ENCODE measurements at regions not wholly inside any gene's neighbourhood (a gene's known extent, or its start where the extent isn't known, plus 50 kb on each side); places are given as distances from the start of the nearest gene placed in this dataset.

GRCh38 chr5:168163966-168164365 lies 127.5 kb upstream of the WWC1 start (continued):
- TF ChIP-seq CDX4 (CRISPR knock-in tag; IDR thresholded peaks at IDR 0.05; ENCODE audit: borderline replicate concordance) (no peak), JUN (CRISPR knock-in tag; IDR thresholded peaks at IDR 0.05) (no peak), ZNF423 (CRISPR knock-in tag; IDR thresholded peaks at IDR 0.05) (no peak), ATF1 (CRISPR knock-in tag; IDR thresholded peaks at IDR 0.05) (no peak), ZNF396 (CRISPR knock-in tag; IDR thresholded peaks at IDR 0.05; ENCODE audit: borderline replicate concordance) (no peak)
- TF ChIP-seq, protein P1, sequence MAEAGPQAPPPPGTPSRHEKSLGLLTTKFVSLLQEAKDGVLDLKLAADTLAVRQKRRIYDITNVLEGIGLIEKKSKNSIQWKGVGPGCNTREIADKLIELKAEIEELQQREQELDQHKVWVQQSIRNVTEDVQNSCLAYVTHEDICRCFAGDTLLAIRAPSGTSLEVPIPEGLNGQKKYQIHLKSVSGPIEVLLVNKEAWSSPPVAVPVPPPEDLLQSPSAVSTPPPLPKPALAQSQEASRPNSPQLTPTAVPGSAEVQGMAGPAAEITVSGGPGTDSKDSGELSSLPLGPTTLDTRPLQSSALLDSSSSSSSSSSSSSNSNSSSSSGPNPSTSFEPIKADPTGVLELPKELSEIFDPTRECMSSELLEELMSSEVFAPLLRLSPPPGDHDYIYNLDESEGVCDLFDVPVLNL (CRISPR knock-in tag; IDR thresholded peaks at IDR 0.05; ENCODE audit: borderline replicate concordance, low read depth) = no peak
- TF ChIP-seq, protein P2, sequence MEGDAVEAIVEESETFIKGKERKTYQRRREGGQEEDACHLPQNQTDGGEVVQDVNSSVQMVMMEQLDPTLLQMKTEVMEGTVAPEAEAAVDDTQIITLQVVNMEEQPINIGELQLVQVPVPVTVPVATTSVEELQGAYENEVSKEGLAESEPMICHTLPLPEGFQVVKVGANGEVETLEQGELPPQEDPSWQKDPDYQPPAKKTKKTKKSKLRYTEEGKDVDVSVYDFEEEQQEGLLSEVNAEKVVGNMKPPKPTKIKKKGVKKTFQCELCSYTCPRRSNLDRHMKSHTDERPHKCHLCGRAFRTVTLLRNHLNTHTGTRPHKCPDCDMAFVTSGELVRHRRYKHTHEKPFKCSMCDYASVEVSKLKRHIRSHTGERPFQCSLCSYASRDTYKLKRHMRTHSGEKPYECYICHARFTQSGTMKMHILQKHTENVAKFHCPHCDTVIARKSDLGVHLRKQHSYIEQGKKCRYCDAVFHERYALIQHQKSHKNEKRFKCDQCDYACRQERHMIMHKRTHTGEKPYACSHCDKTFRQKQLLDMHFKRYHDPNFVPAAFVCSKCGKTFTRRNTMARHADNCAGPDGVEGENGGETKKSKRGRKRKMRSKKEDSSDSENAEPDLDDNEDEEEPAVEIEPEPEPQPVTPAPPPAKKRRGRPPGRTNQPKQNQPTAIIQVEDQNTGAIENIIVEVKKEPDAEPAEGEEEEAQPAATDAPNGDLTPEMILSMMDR (IDR thresholded peaks at IDR 0.05) = no peak
- TF ChIP-seq, protein P3, sequence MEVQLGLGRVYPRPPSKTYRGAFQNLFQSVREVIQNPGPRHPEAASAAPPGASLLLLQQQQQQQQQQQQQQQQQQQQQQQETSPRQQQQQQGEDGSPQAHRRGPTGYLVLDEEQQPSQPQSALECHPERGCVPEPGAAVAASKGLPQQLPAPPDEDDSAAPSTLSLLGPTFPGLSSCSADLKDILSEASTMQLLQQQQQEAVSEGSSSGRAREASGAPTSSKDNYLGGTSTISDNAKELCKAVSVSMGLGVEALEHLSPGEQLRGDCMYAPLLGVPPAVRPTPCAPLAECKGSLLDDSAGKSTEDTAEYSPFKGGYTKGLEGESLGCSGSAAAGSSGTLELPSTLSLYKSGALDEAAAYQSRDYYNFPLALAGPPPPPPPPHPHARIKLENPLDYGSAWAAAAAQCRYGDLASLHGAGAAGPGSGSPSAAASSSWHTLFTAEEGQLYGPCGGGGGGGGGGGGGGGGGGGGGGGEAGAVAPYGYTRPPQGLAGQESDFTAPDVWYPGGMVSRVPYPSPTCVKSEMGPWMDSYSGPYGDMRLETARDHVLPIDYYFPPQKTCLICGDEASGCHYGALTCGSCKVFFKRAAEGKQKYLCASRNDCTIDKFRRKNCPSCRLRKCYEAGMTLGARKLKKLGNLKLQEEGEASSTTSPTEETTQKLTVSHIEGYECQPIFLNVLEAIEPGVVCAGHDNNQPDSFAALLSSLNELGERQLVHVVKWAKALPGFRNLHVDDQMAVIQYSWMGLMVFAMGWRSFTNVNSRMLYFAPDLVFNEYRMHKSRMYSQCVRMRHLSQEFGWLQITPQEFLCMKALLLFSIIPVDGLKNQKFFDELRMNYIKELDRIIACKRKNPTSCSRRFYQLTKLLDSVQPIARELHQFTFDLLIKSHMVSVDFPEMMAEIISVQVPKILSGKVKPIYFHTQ (CRISPR knock-in tag; IDR thresholded peaks at IDR 0.05) = no peak
- TF ChIP-seq, protein P4, sequence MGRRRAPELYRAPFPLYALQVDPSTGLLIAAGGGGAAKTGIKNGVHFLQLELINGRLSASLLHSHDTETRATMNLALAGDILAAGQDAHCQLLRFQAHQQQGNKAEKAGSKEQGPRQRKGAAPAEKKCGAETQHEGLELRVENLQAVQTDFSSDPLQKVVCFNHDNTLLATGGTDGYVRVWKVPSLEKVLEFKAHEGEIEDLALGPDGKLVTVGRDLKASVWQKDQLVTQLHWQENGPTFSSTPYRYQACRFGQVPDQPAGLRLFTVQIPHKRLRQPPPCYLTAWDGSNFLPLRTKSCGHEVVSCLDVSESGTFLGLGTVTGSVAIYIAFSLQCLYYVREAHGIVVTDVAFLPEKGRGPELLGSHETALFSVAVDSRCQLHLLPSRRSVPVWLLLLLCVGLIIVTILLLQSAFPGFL (CRISPR knock-in tag; IDR thresholded peaks at IDR 0.05; ENCODE audit: borderline replicate concordance) = no peak

DNA sequence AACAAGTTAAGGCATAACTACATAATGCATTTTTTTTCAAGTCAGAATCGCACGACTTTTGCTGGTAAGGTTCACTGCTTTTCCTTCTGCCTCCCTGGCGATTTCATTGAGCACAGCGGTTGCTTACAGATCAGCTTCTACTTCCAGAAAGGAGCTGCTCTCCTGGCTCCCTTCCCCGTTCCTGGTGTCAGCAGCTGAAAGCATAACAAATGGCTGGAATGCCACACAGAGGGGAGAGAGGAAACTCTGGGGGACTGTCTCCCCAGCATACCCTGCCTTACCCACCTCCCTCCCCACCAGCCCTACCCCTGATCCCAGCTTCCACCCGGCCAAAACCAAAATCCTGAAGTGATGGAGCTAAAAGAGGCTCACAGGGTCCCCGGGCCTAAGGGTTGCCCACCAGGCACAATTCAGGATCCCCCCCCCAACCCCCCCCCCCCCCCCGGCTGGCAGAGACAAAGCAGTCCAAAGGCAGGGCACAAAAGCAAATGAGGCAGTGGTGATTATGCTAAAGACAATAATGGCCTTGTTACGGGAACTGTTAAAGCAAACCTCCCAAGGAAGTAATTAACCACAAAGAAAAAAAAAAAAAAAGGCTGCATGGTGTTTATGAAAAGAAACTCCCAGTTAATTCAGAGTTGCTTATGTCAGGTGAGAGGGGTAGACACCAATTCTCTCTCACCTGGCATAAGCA lies 126.1 kb upstream of the WWC1 start:
- H3K27me3 Mint-ChIP-seq (ENCODE audit: low read depth) = no peaks in the 10 kb centered on the region
- peak; percentile 93 for ATAC-seq
- peak; percentile 44 for DNase-seq (ENCODE audit: low spot score)
- peak overlapping the region; percentile 98 for H3K27ac Mint-ChIP-seq
- ChIA-PET POLR2A (interaction anchor here (0.8 kb wide), 1 partner anchor 12 kb away, joined by 3 read pairs; no protein-coding TSS in a partner anchor), CTCF (interaction anchor here (0.7 to 1.0 kb wide), 3 partner anchors 13 to 216 kb away, joined by 3 to 4 read pairs (median 3); no protein-coding TSS in a partner anchor)
- H3K36me3 Mint-ChIP-seq = no peaks in the 10 kb centered on the region
- no peaks in the 10 kb centered on the region for H3K9me3 Mint-ChIP-seq
- H3K4me3 Mint-ChIP-seq = peak overlapping the region; percentile 55
- no peak for TF ChIP-seq KAT7 (CRISPR knock-in tag; IDR thresholded peaks at IDR 0.05; ENCODE audit: borderline replicate concordance)
- TF ChIP-seq FOXK1 (CRISPR knock-in tag; IDR thresholded peaks at IDR 0.05) = 0 out of 2 replicates have a peak, but pooled peaks have one; percentile 39
- peak; percentile 52; the same call in 1 of the 2 replicates for TF ChIP-seq TEAD1 (CRISPR knock-in tag; IDR thresholded peaks at IDR 0.05)
- TF ChIP-seq ETV6 (CRISPR knock-in tag; IDR thresholded peaks at IDR 0.05) = 0 out of 2 replicates have a peak, but pooled peaks have one; percentile 28
- no peak for TF ChIP-seq NR1H2 (CRISPR knock-in tag; IDR thresholded peaks at IDR 0.05)
- H3K4me1 Mint-ChIP-seq = peaks cover 44% of the 10 kb centered on the region

DNA sequence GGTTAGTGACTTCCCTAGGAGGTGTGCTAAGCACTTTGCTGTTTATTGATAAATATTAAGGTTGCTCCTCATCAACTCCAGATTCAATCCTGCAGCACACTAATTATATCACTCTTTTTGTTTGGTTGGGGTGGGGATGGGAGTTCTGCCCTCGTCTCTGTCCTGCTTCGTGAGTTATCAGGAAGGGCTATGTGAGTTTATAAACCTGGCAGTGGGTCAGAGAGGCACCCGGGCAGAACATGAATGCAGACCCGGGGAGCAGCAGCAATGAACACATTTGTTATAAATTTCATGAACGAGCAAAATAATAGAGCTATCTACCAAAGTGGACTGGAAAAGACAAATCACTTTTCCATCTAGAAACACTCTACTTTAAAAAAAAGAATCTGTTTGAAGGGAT lies 125.5 kb upstream of the WWC1 start:
- H3K9me3 Mint-ChIP-seq = no peaks in the 10 kb centered on the region
- H3K36me3 Mint-ChIP-seq = no peaks in the 10 kb centered on the region
- DNase-seq (ENCODE audit: low spot score) (no peak), ATAC-seq (no peak)
- POLR2A ChIA-PET = no interaction called here
- CTCF ChIA-PET = interaction anchor here (0.7 kb wide), 2 partner anchors 29 to 217 kb away, joined by 3 to 4 read pairs; no protein-coding TSS in a partner anchor
- peaks cover 46% of the 10 kb centered on the region for H3K4me1 Mint-ChIP-seq
- no peaks in the 10 kb centered on the region for H3K27me3 Mint-ChIP-seq (ENCODE audit: low read depth)
- no peak overlapping the region for H3K27ac Mint-ChIP-seq
- peak overlapping the region; percentile 5; the same call in 1 of the 2 replicates for H3K4me3 Mint-ChIP-seq
- no peak for TF ChIP-seq ATF2 (CRISPR knock-in tag; IDR thresholded peaks at IDR 0.05; ENCODE audit: borderline replicate concordance, low read depth)
- TF ChIP-seq, protein P1 (CRISPR knock-in tag; IDR thresholded peaks at IDR 0.05; ENCODE audit: borderline replicate concordance, low read depth) = no peak
- TF ChIP-seq MYBL2 (CRISPR knock-in tag; IDR thresholded peaks at IDR 0.05) = no peak
- no peak for TF ChIP-seq ATF6 (CRISPR knock-in tag; IDR thresholded peaks at IDR 0.05)
